ENCODE measurements at regions not wholly inside any gene's neighbourhood (a gene's known extent, or its start where the extent isn't known, plus 50 kb on each side); places are given as distances from the start of the nearest gene placed in this dataset.

DNA sequence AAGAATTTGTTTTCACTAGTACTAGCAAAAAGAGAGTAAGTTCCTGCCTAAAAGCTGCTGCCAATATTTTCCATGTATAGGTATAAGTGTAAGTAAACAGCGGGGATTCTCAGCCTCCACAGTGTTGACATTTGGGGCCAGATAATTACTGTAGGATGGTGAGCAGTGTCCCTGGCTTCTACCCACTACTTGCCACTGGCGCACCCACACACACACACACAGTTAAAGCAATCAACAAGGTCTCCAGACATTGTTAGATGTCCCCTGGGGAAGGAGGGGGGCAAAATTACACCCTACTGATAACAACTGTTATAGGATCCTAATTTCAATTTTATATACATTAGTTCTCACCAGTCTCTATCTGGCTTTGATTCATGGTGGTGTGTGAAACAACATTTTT is 417.0 kb upstream of the PSMD7 start:
- H3K27me3 Mint-ChIP-seq (ENCODE audit: low read depth), result no peaks in the 10 kb centered on the region
- DNase-seq (ENCODE audit: low spot score), result no peak
- no peak overlapping the region for H3K27ac Mint-ChIP-seq
- H3K4me1 Mint-ChIP-seq (ENCODE audit: low read depth), result no peaks in the 10 kb centered on the region
- no peak overlapping the region for H3K4me3 Mint-ChIP-seq
- no peaks in the 10 kb centered on the region for H3K36me3 Mint-ChIP-seq (ENCODE audit: low read depth)
- H3K9me3 Mint-ChIP-seq, result no peaks in the 10 kb centered on the region

DNA sequence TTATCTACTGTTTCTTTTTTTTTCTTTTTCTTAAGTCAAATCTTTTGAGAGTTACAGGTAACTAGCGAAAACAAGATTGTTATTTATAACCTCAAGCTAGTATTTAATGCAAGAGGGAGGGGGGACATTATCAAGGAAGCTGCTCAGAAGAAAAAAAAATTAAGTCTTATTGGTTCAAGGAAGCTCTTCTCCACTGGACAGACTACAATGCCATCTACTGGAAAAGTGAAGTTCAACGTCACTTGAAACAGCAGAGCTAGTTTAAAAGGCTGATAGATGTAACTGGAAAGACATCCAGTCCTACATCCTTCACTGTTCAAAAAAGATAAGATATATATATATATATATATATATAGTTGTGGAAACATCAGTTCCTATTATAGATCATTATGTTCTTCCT is 418.0 kb upstream of the PSMD7 start:
- no peak for DNase-seq (ENCODE audit: low spot score)
- Mint-ChIP-seq H3K4me3 (no peak overlapping the region), H3K9me3 (no peaks in the 10 kb centered on the region), H3K27me3 (ENCODE audit: low read depth) (no peaks in the 10 kb centered on the region), H3K4me1 (ENCODE audit: low read depth) (no peaks in the 10 kb centered on the region), H3K36me3 (ENCODE audit: low read depth) (no peaks in the 10 kb centered on the region), H3K27ac (no peak overlapping the region)

DNA sequence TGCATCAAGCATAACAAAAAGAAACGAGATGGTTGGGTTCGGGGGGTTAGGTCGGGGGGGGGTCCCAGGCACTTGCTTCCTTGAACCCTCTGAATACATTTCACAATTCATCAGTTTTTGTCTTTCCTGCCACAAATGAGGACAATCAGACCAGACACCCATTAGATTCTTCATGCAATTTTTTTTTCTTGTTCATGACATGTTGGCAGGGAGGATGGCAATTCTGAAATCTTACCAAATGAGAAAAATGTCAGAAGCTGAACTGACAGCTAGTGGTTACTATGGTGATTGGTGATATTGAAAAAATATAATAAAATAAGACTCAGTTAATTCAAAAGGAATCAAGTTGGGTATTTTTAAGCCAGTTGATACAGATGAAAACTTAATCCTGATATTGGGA is 419.5 kb upstream of the PSMD7 start:
- Mint-ChIP-seq H3K9me3 (no peaks in the 10 kb centered on the region), H3K27ac (no peak overlapping the region), H3K27me3 (ENCODE audit: low read depth) (no peaks in the 10 kb centered on the region), H3K4me1 (ENCODE audit: low read depth) (no peaks in the 10 kb centered on the region), H3K4me3 (no peak overlapping the region), H3K36me3 (ENCODE audit: low read depth) (no peaks in the 10 kb centered on the region)
- no peak for DNase-seq (ENCODE audit: low spot score)

DNA sequence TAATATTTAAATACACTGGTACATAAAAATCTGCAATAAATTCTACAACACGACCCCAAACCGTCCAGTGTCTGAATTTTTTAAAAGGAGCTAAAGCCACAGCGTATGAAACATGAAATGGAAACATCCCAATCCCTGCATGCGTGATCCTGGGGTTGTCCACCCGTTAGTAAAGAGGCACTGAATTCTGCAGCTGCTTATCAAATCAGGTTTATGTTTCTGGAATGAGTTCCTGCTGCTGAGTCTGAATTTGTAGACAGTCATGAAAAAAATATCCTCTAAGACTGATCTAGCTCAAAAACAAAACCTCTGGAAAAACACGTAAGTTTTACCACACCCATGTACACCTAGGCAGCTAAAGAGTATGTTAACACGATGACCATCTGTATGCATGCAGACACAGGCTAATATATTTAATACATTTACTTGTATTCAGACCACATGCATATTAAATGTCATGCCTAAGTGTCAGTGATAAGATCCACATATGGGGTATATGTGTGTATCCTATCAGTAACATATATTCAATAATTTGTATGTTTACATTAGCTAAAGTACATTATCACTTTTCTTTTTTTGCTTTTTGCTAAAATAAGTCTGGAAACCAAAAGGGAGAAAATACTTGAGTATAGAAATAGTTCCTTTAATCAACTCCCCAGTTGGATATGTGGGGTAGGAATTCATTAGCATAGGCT is 420.5 kb upstream of the PSMD7 start:
- no peaks in the 10 kb centered on the region for H3K27me3 Mint-ChIP-seq (ENCODE audit: low read depth)
- H3K9me3 Mint-ChIP-seq, result no peaks in the 10 kb centered on the region
- no peak overlapping the region for H3K27ac Mint-ChIP-seq
- no peaks in the 10 kb centered on the region for H3K4me1 Mint-ChIP-seq (ENCODE audit: low read depth)
- no peaks in the 10 kb centered on the region for H3K36me3 Mint-ChIP-seq (ENCODE audit: low read depth)
- no peak for DNase-seq (ENCODE audit: low spot score)
- no peak overlapping the region for H3K4me3 Mint-ChIP-seq

DNA sequence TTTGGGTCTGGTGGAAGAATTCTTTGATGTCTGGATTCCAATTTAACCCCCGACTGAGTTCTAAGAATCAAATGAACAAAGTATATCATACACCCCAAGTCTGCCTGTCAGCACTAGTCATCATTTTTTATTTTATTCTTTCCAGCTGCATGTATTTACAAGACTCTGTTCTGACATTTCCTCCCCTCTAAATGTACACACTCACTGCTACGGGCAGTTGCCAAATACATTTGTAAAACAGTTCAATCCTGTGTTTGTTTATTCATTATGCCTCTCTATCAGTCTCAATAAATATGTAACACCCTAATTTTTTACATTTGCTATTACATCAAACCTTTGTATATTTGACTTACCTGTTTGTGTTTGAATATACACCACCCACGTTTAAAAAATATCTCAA is 422.3 kb upstream of the PSMD7 start:
- no peaks in the 10 kb centered on the region for H3K9me3 Mint-ChIP-seq
- no peaks in the 10 kb centered on the region for H3K27me3 Mint-ChIP-seq (ENCODE audit: low read depth)
- H3K4me3 Mint-ChIP-seq, result no peak overlapping the region

DNA sequence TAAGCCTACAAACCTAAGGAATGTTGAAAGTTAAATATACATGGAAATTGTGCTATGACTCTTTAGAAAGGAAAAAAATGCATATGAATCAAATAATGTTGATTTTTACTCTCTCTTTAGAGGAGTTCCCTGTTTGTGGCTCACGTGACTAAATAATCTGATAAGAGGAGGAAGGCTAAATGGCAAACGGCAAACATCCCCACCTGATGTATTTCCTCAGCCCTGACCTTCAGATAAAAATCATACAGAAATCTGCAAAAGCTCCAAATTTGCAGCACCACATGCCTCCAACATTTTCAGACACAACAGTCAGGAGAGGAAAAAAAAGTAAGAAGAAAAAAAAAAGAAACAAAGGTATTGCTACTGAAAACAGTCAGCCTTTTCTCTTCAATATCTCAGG is 423.0 kb upstream of the PSMD7 start:
- Mint-ChIP-seq H3K36me3 (ENCODE audit: low read depth) (no peaks in the 10 kb centered on the region), H3K27me3 (ENCODE audit: low read depth) (no peaks in the 10 kb centered on the region), H3K4me3 (no peak overlapping the region), H3K27ac (no peak overlapping the region), H3K9me3 (no peaks in the 10 kb centered on the region), H3K4me1 (ENCODE audit: low read depth) (no peaks in the 10 kb centered on the region)
- DNase-seq (ENCODE audit: low spot score), result no peak

More for the DNA sequence above, 422.3 kb upstream of the PSMD7 start:
- DNase-seq (ENCODE audit: low spot score), result no peak
- Mint-ChIP-seq H3K4me1 (ENCODE audit: low read depth) (no peaks in the 10 kb centered on the region), H3K36me3 (ENCODE audit: low read depth) (no peaks in the 10 kb centered on the region), H3K27ac (no peak overlapping the region)

DNA sequence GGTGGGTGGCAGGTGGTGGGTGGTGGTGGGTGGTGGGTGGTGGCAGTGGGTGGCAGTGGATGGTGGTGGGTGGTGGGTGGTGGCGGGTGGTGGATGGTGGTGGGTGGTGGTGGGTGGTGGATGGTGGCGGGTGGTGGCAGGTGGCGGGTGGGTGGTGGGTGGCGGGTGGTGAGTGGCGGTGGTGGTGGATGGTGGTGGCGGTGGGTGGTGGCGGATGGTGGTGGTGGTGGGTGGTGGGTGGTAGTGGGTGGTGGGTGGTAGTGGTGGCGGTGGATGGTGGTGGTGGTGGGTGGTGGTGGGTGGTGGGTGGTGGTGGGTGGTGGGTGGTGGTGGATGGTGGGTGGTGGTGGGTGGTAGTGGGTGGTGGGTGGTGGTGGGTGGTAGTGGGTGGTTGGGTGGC is 423.8 kb upstream of the PSMD7 start:
- H3K27me3 Mint-ChIP-seq (ENCODE audit: low read depth), result no peaks in the 10 kb centered on the region
- H3K4me1 Mint-ChIP-seq (ENCODE audit: low read depth), result no peaks in the 10 kb centered on the region
- H3K9me3 Mint-ChIP-seq, result no peaks in the 10 kb centered on the region
- H3K27ac Mint-ChIP-seq, result no peak overlapping the region
- H3K4me3 Mint-ChIP-seq, result no peak overlapping the region
- no peak for DNase-seq (ENCODE audit: low spot score)
- H3K36me3 Mint-ChIP-seq (ENCODE audit: low read depth), result no peaks in the 10 kb centered on the region

DNA sequence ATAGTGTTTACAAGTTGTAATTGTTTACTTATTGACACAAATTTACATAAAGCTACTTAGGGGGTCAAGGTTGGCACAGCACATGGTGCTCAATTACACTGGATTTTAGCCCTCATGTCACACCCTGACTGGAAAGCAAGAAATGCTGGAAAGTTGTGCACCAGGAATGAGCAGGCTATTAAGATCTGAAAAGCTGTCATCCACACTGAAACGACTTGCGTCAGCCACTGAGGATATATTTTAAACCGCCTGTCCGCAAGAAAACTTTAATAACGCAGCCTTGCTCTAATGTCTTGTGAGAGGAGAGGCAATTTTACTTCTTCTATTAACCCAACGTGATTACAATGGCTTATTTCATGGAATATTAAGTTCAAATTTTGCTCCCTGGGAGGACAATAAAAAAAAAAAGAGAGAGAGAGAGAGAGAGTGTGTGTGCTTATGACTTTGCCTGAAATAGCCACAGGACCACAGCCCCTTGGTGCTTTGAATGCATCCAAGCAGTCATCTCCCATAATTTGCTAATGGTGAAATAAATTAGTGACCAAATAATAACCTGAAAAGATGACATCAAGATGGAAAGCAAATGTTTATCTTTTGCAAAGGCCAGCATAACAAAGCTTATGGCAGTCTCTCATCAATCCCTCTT is 425.4 kb upstream of the PSMD7 start:
- DNase-seq (ENCODE audit: low spot score), result no peak
- H3K4me1 Mint-ChIP-seq (ENCODE audit: low read depth), result no peaks in the 10 kb centered on the region
- no peaks in the 10 kb centered on the region for H3K36me3 Mint-ChIP-seq (ENCODE audit: low read depth)
- no peak overlapping the region for H3K27ac Mint-ChIP-seq
- no peaks in the 10 kb centered on the region for H3K27me3 Mint-ChIP-seq (ENCODE audit: low read depth)
- no peak overlapping the region for H3K4me3 Mint-ChIP-seq
- no peaks in the 10 kb centered on the region for H3K9me3 Mint-ChIP-seq

DNA sequence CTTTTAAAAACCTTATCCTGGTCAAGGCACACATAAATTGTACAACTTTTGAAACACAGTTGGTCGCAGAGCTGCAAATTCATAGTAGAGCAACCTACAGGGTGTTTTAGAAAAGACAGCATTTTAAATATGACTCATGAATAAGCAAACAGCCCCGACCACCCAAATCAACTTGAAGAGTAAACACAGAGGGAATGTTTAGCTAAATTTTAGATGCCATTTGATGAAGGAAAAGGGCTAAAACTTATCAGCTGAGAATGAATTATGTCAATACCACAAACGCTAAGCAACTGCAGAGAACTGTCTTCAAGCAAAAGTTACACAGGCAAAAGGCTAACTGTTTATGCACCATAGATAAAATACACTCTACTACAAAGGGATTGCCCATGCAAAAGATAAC is 427.5 kb upstream of the PSMD7 start:
- no peaks in the 10 kb centered on the region for H3K36me3 Mint-ChIP-seq (ENCODE audit: low read depth)
- H3K27me3 Mint-ChIP-seq (ENCODE audit: low read depth), result no peaks in the 10 kb centered on the region
- no peak for DNase-seq (ENCODE audit: low spot score)
- H3K9me3 Mint-ChIP-seq, result no peaks in the 10 kb centered on the region
- no peaks in the 10 kb centered on the region for H3K4me1 Mint-ChIP-seq (ENCODE audit: low read depth)
- no peak overlapping the region for H3K27ac Mint-ChIP-seq
- H3K4me3 Mint-ChIP-seq, result no peak overlapping the region

DNA sequence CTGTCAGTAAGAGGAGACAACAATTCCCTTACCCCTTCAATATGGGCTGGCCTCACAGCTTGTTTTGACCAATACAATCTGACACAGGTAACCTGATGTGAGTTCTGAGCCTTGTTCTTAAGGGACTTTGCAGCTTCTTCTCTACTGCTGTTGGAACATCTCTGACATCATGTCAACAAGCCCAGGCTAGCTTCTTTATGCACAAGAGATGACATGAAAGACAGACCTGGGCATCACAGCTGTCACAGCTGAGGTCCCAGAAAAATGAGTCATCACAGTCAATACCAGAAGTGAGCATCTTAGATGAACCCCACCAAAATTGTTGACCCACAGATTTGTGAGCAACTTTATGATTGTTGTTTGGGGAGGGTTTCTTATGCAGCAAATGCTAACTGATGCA is 431.7 kb upstream of the PSMD7 start:
- Mint-ChIP-seq H3K9me3 (no peaks in the 10 kb centered on the region), H3K4me3 (no peak overlapping the region), H3K4me1 (ENCODE audit: low read depth) (no peaks in the 10 kb centered on the region), H3K27me3 (ENCODE audit: low read depth) (no peaks in the 10 kb centered on the region), H3K27ac (no peak overlapping the region), H3K36me3 (ENCODE audit: low read depth) (no peaks in the 10 kb centered on the region)
- no peak for DNase-seq (ENCODE audit: low spot score)

DNA sequence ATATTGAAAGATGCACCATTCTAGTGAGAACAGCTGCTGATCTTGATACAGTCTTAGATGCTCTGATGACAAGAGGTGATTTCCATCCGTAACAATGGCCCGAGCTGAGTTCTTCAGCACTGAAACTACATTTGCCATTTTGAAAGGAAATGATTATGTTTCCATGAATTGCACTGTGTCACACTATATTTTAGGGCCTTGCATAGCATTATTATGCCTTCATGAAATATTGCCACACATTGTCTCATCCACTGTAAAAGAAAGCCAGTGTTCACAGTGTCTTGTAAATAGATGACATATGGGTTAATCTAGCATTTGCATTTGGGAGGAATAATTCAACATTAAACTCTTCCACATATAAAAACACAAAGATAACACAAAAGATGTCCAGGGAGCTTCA is 438.3 kb upstream of the PSMD7 start:
- Mint-ChIP-seq H3K36me3 (ENCODE audit: low read depth) (no peaks in the 10 kb centered on the region), H3K4me3 (no peak overlapping the region), H3K9me3 (no peaks in the 10 kb centered on the region), H3K4me1 (ENCODE audit: low read depth) (no peaks in the 10 kb centered on the region), H3K27me3 (ENCODE audit: low read depth) (no peaks in the 10 kb centered on the region), H3K27ac (no peak overlapping the region)
- no peak for DNase-seq (ENCODE audit: low spot score)

DNA sequence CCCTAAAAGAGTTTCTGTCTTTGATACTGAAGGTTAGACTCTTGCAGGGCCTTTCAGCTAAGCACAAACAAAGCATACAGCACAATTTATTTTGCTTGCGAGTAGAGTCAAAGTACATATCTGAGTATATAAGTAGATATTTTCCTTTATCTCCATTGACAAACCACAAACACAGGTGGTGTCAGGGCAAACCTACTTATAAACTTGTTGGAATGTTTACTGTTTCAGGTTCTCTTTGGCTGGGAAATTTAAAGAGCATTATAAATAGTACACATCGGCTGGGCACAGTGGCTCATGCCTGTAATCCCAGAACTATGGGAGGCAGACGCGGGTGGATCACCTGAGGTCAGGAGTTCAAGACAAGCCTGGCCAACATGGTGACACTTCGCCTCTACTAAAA is 442.6 kb upstream of the PSMD7 start:
- Mint-ChIP-seq H3K4me3 (no peak overlapping the region), H3K4me1 (ENCODE audit: low read depth) (no peaks in the 10 kb centered on the region), H3K27me3 (ENCODE audit: low read depth) (no peaks in the 10 kb centered on the region), H3K9me3 (no peaks in the 10 kb centered on the region), H3K27ac (no peak overlapping the region), H3K36me3 (ENCODE audit: low read depth) (no peaks in the 10 kb centered on the region)
- DNase-seq (ENCODE audit: low spot score), result no peak

DNA sequence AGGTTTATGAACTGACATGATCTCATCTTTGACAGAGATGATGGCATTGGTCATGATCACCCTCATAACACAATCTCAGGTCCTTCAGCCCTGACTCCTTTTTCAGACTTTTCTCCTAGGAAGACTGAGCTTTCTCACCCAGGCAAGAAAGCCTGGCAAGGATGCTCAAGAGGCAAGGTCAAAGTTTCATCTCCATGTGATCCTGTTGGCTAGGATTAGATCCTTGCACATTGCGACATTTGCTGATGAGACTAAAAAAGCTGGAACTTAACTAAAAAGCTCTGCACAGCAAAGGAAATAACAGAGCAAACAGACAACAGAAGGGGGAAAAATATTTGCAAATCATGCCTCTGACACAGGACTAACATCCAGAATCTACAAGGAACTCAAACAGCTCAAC is 444.1 kb upstream of the PSMD7 start:
- H3K27me3 Mint-ChIP-seq (ENCODE audit: low read depth), result no peaks in the 10 kb centered on the region

DNA sequence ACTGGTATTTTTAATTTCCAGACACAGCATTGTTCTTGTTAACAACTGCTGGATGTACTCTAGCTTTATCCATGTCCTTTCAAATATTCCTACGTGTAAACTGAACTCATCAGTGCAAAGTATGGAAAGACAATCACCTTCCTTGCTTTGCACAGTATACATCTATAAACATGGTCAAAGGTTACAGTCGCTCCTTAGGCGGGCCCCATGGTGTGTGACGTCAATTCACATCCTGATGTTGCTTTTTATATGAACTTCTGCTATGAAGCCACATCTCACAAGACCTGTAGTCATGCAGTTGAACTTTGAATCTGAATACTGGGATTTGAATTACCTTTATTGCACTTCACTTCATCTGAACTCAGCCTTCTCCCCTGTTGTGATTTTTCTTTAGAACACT is 447.6 kb upstream of the PSMD7 start:
- peaks cover 5% of the 10 kb centered on the region for H3K9me3 Mint-ChIP-seq
- H3K4me3 Mint-ChIP-seq, result no peak overlapping the region
- no peak for DNase-seq (ENCODE audit: low spot score)
- no peak overlapping the region for H3K27ac Mint-ChIP-seq
- no peaks in the 10 kb centered on the region for H3K27me3 Mint-ChIP-seq (ENCODE audit: low read depth)
- no peaks in the 10 kb centered on the region for H3K36me3 Mint-ChIP-seq (ENCODE audit: low read depth)
- H3K4me1 Mint-ChIP-seq (ENCODE audit: low read depth), result no peaks in the 10 kb centered on the region

More for the DNA sequence above, 444.1 kb upstream of the PSMD7 start:
- no peak overlapping the region for H3K27ac Mint-ChIP-seq
- no peak for DNase-seq (ENCODE audit: low spot score)
- H3K4me3 Mint-ChIP-seq, result no peak overlapping the region
- H3K36me3 Mint-ChIP-seq (ENCODE audit: low read depth), result no peaks in the 10 kb centered on the region
- H3K4me1 Mint-ChIP-seq (ENCODE audit: low read depth), result no peaks in the 10 kb centered on the region
- no peaks in the 10 kb centered on the region for H3K9me3 Mint-ChIP-seq

DNA sequence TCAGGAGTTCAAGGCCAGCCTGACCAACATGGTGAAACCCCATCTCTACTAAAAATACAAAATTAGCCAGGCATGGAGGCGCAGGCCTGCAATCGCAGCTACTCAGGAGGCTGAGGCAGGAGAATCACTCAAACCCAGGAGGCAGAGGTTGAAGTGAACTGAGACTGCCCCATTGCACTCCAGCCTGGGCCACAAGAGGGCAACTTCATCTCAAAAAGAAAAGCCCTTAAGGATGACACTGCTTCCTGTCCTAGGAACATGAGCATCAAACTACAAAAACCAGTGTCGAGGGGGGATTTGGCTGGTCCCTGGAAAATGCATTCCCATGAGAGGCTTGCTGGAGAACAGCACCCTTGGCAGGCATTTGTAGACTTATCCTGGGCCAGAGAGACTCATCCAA is 449.5 kb upstream of the PSMD7 start:
- no peak for DNase-seq (ENCODE audit: low spot score)
- Mint-ChIP-seq H3K27ac (no peak overlapping the region), H3K36me3 (ENCODE audit: low read depth) (no peaks in the 10 kb centered on the region), H3K9me3 (peaks cover 5% of the 10 kb centered on the region), H3K4me3 (no peak overlapping the region), H3K27me3 (ENCODE audit: low read depth) (no peaks in the 10 kb centered on the region), H3K4me1 (ENCODE audit: low read depth) (no peaks in the 10 kb centered on the region)
